HEK293 (cell line): ENCODE measurements at regions not wholly inside any gene's neighbourhood (a gene's known extent, or its start where the extent isn't known, plus 50 kb on each side); places are given as distances from the start of the nearest gene placed in this dataset.

Experiments
- FEZF1 ChIP-seq: fragments of 450-650 bp; formaldehyde crosslinking; IDR thresholded peaks from 2 replicates; pipeline ENCODE4 v1.5.1; 2016; ENCODE audit warnings: missing biosample characterization, missing genetic modification characterization
- SALL2 ChIP-seq: fragments of 450-650 bp; formaldehyde crosslinking; IDR thresholded peaks from 2 replicates; pipeline ENCODE4 v1.5.0; 2017; ENCODE audit warnings: missing biosample characterization, mild to moderate bottlenecking, missing genetic modification characterization, borderline replicate concordance
- SCRT2 ChIP-seq: fragments of 450-650 bp; formaldehyde crosslinking; IDR thresholded peaks from 2 replicates; pipeline ENCODE4 v1.5.1; 2016; ENCODE audit warnings: missing biosample characterization, missing genetic modification characterization
- ZFHX2 ChIP-seq: fragments of 450-650 bp; formaldehyde crosslinking; conservative IDR thresholded peaks from 2 replicates; pipeline ENCODE4 v1.5.1; 2016; ENCODE audit warnings: missing biosample characterization, missing genetic modification characterization
- ZNF18 ChIP-seq: fragments of 450-650 bp; formaldehyde crosslinking; IDR thresholded peaks from 2 replicates; pipeline ENCODE4 v1.5.1; 2016; ENCODE audit warnings: missing biosample characterization, missing genetic modification characterization
- ZNF404 ChIP-seq: fragments of 450-650 bp; formaldehyde crosslinking; IDR thresholded peaks from 2 replicates; pipeline ENCODE4 v1.5.1; 2017; ENCODE audit warnings: missing biosample characterization, missing genetic modification characterization
- ZNF548 ChIP-seq: fragments of 450-650 bp; formaldehyde crosslinking; IDR thresholded peaks from 2 replicates; pipeline ENCODE4 v1.5.1; 2016; ENCODE audit warnings: missing biosample characterization, missing genetic modification characterization
- ZNF596 ChIP-seq: fragments of 450-650 bp; IDR thresholded peaks from 2 replicates; pipeline ENCODE4 v1.5.0; 2018; ENCODE audit warnings: missing biosample characterization, mild to moderate bottlenecking, missing genetic modification characterization, moderate library complexity
- ZNF639 ChIP-seq: fragments of 450-650 bp; formaldehyde crosslinking; IDR thresholded peaks from 2 replicates; pipeline ENCODE4 v1.5.1; 2016; ENCODE audit warnings: missing biosample characterization, missing genetic modification characterization
- ZNF670 ChIP-seq: fragments of 450-650 bp; formaldehyde crosslinking; IDR thresholded peaks from 2 replicates; pipeline ENCODE4 v1.5.1; 2016; ENCODE audit warnings: missing biosample characterization, missing genetic modification characterization, low read depth
- ZNF837 ChIP-seq: fragments of 450-650 bp; formaldehyde crosslinking; IDR thresholded peaks from 2 replicates; pipeline ENCODE4 v1.5.1; 2016; ENCODE audit warnings: missing biosample characterization, missing genetic modification characterization
- TF ChIP-seq, protein P1 (sequence below): fragments of 450-650 bp; formaldehyde crosslinking; IDR thresholded peaks from 2 replicates; pipeline ENCODE4 v1.5.1; 2016; ENCODE audit warnings: missing biosample characterization, missing genetic modification characterization
- TF ChIP-seq, protein P2 (sequence below): fragments of 450-650 bp; formaldehyde crosslinking; IDR thresholded peaks from 2 replicates; pipeline ENCODE4 v1.5.1; 2016; ENCODE audit warnings: missing biosample characterization, missing genetic modification characterization
- TF ChIP-seq, protein P3 (sequence below): fragments of 450-650 bp; formaldehyde crosslinking; optimal IDR thresholded peaks from 2 replicates; pipeline ENCODE3; 2016; ENCODE audit warnings: missing biosample characterization, mild to moderate bottlenecking, missing genetic modification characterization

DNA sequence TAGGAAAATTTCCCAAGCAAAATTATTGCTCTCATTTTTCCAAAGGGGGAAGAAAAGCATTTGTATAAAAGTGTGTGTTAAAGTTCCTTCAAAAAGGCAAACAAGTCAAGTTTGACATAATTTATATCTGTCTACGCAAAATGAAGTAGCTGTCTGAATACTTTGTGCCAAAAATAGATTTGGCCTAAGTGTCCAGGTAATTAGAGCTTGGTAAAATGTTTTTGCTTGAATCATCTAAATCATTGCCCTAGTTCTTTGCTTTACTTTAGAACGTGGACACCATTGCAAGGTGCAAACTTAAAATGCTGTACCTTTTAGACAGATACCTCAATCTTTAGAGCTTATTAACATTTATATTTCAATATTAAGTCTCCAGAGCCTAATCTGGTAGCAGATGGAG, 97.6 kb upstream of the MAPRE2 start:
- TF ChIP-seq, protein P1, sequence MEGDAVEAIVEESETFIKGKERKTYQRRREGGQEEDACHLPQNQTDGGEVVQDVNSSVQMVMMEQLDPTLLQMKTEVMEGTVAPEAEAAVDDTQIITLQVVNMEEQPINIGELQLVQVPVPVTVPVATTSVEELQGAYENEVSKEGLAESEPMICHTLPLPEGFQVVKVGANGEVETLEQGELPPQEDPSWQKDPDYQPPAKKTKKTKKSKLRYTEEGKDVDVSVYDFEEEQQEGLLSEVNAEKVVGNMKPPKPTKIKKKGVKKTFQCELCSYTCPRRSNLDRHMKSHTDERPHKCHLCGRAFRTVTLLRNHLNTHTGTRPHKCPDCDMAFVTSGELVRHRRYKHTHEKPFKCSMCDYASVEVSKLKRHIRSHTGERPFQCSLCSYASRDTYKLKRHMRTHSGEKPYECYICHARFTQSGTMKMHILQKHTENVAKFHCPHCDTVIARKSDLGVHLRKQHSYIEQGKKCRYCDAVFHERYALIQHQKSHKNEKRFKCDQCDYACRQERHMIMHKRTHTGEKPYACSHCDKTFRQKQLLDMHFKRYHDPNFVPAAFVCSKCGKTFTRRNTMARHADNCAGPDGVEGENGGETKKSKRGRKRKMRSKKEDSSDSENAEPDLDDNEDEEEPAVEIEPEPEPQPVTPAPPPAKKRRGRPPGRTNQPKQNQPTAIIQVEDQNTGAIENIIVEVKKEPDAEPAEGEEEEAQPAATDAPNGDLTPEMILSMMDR (tag by site-specific recombination) = no peak
- TF ChIP-seq, protein P2, sequence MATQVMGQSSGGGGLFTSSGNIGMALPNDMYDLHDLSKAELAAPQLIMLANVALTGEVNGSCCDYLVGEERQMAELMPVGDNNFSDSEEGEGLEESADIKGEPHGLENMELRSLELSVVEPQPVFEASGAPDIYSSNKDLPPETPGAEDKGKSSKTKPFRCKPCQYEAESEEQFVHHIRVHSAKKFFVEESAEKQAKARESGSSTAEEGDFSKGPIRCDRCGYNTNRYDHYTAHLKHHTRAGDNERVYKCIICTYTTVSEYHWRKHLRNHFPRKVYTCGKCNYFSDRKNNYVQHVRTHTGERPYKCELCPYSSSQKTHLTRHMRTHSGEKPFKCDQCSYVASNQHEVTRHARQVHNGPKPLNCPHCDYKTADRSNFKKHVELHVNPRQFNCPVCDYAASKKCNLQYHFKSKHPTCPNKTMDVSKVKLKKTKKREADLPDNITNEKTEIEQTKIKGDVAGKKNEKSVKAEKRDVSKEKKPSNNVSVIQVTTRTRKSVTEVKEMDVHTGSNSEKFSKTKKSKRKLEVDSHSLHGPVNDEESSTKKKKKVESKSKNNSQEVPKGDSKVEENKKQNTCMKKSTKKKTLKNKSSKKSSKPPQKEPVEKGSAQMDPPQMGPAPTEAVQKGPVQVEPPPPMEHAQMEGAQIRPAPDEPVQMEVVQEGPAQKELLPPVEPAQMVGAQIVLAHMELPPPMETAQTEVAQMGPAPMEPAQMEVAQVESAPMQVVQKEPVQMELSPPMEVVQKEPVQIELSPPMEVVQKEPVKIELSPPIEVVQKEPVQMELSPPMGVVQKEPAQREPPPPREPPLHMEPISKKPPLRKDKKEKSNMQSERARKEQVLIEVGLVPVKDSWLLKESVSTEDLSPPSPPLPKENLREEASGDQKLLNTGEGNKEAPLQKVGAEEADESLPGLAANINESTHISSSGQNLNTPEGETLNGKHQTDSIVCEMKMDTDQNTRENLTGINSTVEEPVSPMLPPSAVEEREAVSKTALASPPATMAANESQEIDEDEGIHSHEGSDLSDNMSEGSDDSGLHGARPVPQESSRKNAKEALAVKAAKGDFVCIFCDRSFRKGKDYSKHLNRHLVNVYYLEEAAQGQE (tag by site-specific recombination) = no peak
- TF ChIP-seq FEZF1 = no peak
- TF ChIP-seq ZNF404 (tag by site-specific recombination) = no peak
- no peak for TF ChIP-seq ZNF18 (tag by site-specific recombination)
- no peak for TF ChIP-seq ZNF596 (tag by site-specific recombination)
- TF ChIP-seq, protein P3, sequence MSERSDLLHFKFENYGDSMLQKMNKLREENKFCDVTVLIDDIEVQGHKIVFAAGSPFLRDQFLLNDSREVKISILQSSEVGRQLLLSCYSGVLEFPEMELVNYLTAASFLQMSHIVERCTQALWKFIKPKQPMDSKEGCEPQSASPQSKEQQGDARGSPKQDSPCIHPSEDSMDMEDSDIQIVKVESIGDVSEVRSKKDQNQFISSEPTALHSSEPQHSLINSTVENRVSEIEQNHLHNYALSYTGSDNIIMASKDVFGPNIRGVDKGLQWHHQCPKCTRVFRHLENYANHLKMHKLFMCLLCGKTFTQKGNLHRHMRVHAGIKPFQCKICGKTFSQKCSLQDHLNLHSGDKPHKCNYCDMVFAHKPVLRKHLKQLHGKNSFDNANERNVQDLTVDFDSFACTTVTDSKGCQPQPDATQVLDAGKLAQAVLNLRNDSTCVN (tag by site-specific recombination) = no peak
- TF ChIP-seq ZNF670 (tag by site-specific recombination) = no peak
- TF ChIP-seq SCRT2 (tag by site-specific recombination) = no peak
- no peak for TF ChIP-seq ZNF837 (tag by site-specific recombination)
- no peak for TF ChIP-seq ZFHX2 (tag by site-specific recombination)
- no peak for TF ChIP-seq ZNF548 (tag by site-specific recombination)
- TF ChIP-seq ZNF639 = no peak
- TF ChIP-seq SALL2 = no peak
